ENCODE measurements at regions not wholly inside any gene's neighbourhood (a gene's known extent, or its start where the extent isn't known, plus 50 kb on each side); places are given as distances from the start of the nearest gene placed in this dataset.
A peak's percentile ranks its signal among the peaks of the same experiment; 100 is the strongest.
"Not testable (repeated sequence)": the region's sequence is repeated elsewhere in the genome, so short reads cannot be mapped to it uniquely, and the experiment has no call there.

GRCh38 chr1:105533996-105534395 is 1522.5 kb upstream of the PRMT6 start:
- DNase-seq (ENCODE audit: low spot score) (no peak), ATAC-seq (no peak)
- intact Hi-C loops (cut with DNase I): no loop called here

- ATAC-seq (no peak), DNase-seq (ENCODE audit: low spot score) (no peak)
- intact Hi-C loops (cut with DNase I): no loop called here
These were observed 1512.0 kb upstream of the PRMT6 start for GRCh38 chr1:105544475-105544874.

GRCh38 chr1:105556266-105556665 is 1500.2 kb upstream of the PRMT6 start:
- ATAC-seq (no peak), DNase-seq (ENCODE audit: low spot score) (no peak)
- intact Hi-C loops (cut with DNase I): no loop called here

- intact Hi-C loops (cut with DNase I): no loop called here
- no peak for DNase-seq (ENCODE audit: low spot score)
- ATAC-seq: no peak
These were observed 1498.5 kb upstream of the PRMT6 start for GRCh38 chr1:105558023-105558422.

GRCh38 chr1:105565006-105565405 is 1491.5 kb upstream of the PRMT6 start:
- no peak for DNase-seq (ENCODE audit: low spot score)
- ATAC-seq: no peak
- intact Hi-C loops (cut with DNase I): no loop called here

- intact Hi-C loops (cut with DNase I): no loop called here
- ATAC-seq: no peak
These were observed 1470.7 kb upstream of the PRMT6 start for GRCh38 chr1:105585791-105586190.

GRCh38 chr1:105591681-105592080 is 1464.8 kb upstream of the PRMT6 start:
- intact Hi-C loops (cut with DNase I): no loop called here
- ATAC-seq: no peak
- no peak for DNase-seq (ENCODE audit: low spot score)

More at GRCh38 chr1:105585791-105586190, 1470.7 kb upstream of the PRMT6 start:
- no peak for DNase-seq (ENCODE audit: low spot score)

- DNase-seq (ENCODE audit: low spot score) (no peak), ATAC-seq (no peak)
- intact Hi-C loops (cut with DNase I): no loop called here
These were observed 1447.8 kb upstream of the PRMT6 start for GRCh38 chr1:105608713-105609112.

- intact Hi-C loops (cut with DNase I): no loop called here
- ATAC-seq (no peak), DNase-seq (ENCODE audit: low spot score) (no peak)
These were observed 1430.0 kb upstream of the PRMT6 start for GRCh38 chr1:105626276-105626987.

GRCh38 chr1:105631153-105631744 is 1425.2 kb upstream of the PRMT6 start:
- DNase-seq (ENCODE audit: low spot score); intact Hi-C loops (cut with DNase I); ATAC-seq: not testable (repeated sequence)

- ATAC-seq: no peak
- DNase-seq (ENCODE audit: low spot score): no peak
- intact Hi-C loops (cut with DNase I): no loop called here
These were observed 1423.9 kb upstream of the PRMT6 start for GRCh38 chr1:105632342-105633196.

- ATAC-seq: no peak
- no peak for DNase-seq (ENCODE audit: low spot score)
- intact Hi-C loops (cut with DNase I): no loop called here
These were observed 1420.4 kb upstream of the PRMT6 start for GRCh38 chr1:105636052-105636451.

- intact Hi-C loops (cut with DNase I): no loop called here
- ATAC-seq: no peak
- no peak for DNase-seq (ENCODE audit: low spot score)
These were observed 1415.1 kb upstream of the PRMT6 start for GRCh38 chr1:105641407-105641806.

GRCh38 chr1:105652109-105652508 is 1404.4 kb upstream of the PRMT6 start:
- intact Hi-C loops (cut with DNase I): no loop called here
- no peak for ATAC-seq
- DNase-seq (ENCODE audit: low spot score): no peak

- intact Hi-C loops (cut with DNase I): no loop called here
- ATAC-seq (no peak), DNase-seq (ENCODE audit: low spot score) (no peak)
These were observed 1401.4 kb upstream of the PRMT6 start for GRCh38 chr1:105655032-105655431.

GRCh38 chr1:105664495-105664894 is 1392.0 kb upstream of the PRMT6 start:
- intact Hi-C loops (cut with DNase I): no loop called here
- DNase-seq (ENCODE audit: low spot score) (no peak), ATAC-seq (no peak)

- DNase-seq (ENCODE audit: low spot score) (no peak), ATAC-seq (no peak)
- intact Hi-C loops (cut with DNase I): no loop called here
These were observed 1378.1 kb upstream of the PRMT6 start for GRCh38 chr1:105678334-105678733.

GRCh38 chr1:105684714-105685113 is 1371.8 kb upstream of the PRMT6 start:
- intact Hi-C loops (cut with DNase I): no loop called here
- ATAC-seq: no peak
- no peak for DNase-seq (ENCODE audit: low spot score)

GRCh38 chr1:105686026-105686425 is 1370.4 kb upstream of the PRMT6 start:
- ATAC-seq (peak; percentile 36), DNase-seq (ENCODE audit: low spot score) (no peak)
- intact Hi-C loops (cut with DNase I): no loop called here
